NCI-H446 (cell line): ENCODE measurements at regions not wholly inside any gene's neighbourhood (a gene's known extent, or its start where the extent isn't known, plus 50 kb on each side); places are given as distances from the start of the nearest gene placed in this dataset.

ENCODE experiments used
- DNase-seq, 2 experiments: peaks; one replicate each; lab custom pipeline; 2025; lab: John Stamatoyannopoulos, UW

- no peak for DNase-seq
These were observed 105.1 kb downstream of the TRMT11 start for GRCh38 chr6:126091466-126091865.

GRCh38 chr6:126093108-126093507, 106.8 kb downstream of the TRMT11 start:
- DNase-seq, result no peak

- no peak for DNase-seq
These were observed 108.1 kb downstream of the TRMT11 start for GRCh38 chr6:126094411-126094810.

- DNase-seq, result no peak
These were observed 114.0 kb downstream of the TRMT11 start for GRCh38 chr6:126100386-126100785.

- DNase-seq, result no peak
These were observed 116.0 kb downstream of the TRMT11 start for GRCh38 chr6:126102358-126102757.

- no peak for DNase-seq
These were observed 117.7 kb downstream of the TRMT11 start for GRCh38 chr6:126103993-126104392.

- DNase-seq, result no peak
These were observed 121.3 kb downstream of the TRMT11 start for GRCh38 chr6:126107475-126108166.

- DNase-seq, result no peak
These were observed 124.4 kb downstream of the TRMT11 start for GRCh38 chr6:126110512-126111270.

- no peak for DNase-seq
These were observed 125.0 kb downstream of the TRMT11 start for GRCh38 chr6:126111327-126111726.

GRCh38 chr6:126112171-126112632, 125.9 kb downstream of the TRMT11 start:
- DNase-seq, result no peak

GRCh38 chr6:126113261-126113660, 126.9 kb downstream of the TRMT11 start:
- no peak for DNase-seq

- DNase-seq, result no peak
These were observed 130.9 kb downstream of the TRMT11 start for GRCh38 chr6:126117251-126117650.

- no peak for DNase-seq
These were observed 131.9 kb downstream of the TRMT11 start for GRCh38 chr6:126118058-126118755.

GRCh38 chr6:126118936-126119335, 132.6 kb downstream of the TRMT11 start:
- DNase-seq, result no peak

- no peak for DNase-seq
These were observed 136.9 kb downstream of the TRMT11 start for GRCh38 chr6:126123226-126123625.

GRCh38 chr6:126127659-126128058, 141.3 kb downstream of the TRMT11 start:
- no peak for DNase-seq

GRCh38 chr6:126131246-126131645, 144.9 kb downstream of the TRMT11 start:
- DNase-seq, result no peak

GRCh38 chr6:126133984-126134383, 147.6 kb downstream of the TRMT11 start:
- DNase-seq, result no peak

- no peak for DNase-seq
These were observed 148.2 kb downstream of the TRMT11 start for GRCh38 chr6:126134491-126134890.

GRCh38 chr6:126140015-126140414, 153.7 kb downstream of the TRMT11 start:
- no peak for DNase-seq

GRCh38 chr6:126143761-126144251, 157.5 kb downstream of the TRMT11 start:
- DNase-seq, result peak in 1 of 2 experiments; percentile 33

GRCh38 chr6:126145351-126145750, 159.0 kb downstream of the TRMT11 start:
- DNase-seq, result peak; percentile 11 to 56
